Stomach (tissue), 4 donors: ENCODE measurements at regions not wholly inside any gene's neighbourhood (a gene's known extent, or its start where the extent isn't known, plus 50 kb on each side); places are given as distances from the start of the nearest gene placed in this dataset.

Experiments
- EP300 ChIP-seq: sonication (generic); formaldehyde crosslinking; IDR thresholded peaks from one replicate; pipeline ENCODE4 v1.6.1; 2017; ENCODE audit warnings: antibody characterized with exemption
- POLR2A ChIP-seq, 4 donors: fragments of 450-650 bp; IDR thresholded peaks; one replicate each; pipeline ENCODE4 v1.6.1; 2016; ENCODE audit warnings: antibody characterized with exemption in 4 of 4, control low read depth in 2 of 4, mild to moderate bottlenecking in 1 of 4, moderate library complexity in 1 of 4
- TF ChIP-seq, protein P1 (sequence below), 7 experiments: fragments of 450-650 bp in 4 of 7; fragments of 200-600 bp in 3 of 7; sonication (generic) in 3 of 7; IDR thresholded peaks; one replicate each; pipeline ENCODE4 v1.5.1; 2016 to 2019; ENCODE audit warnings: antibody characterized with exemption in 7 of 7, control low read depth in 2 of 7, mild to moderate bottlenecking in 1 of 7

GRCh38 chr1:21362096-21362495 is 71.8 kb upstream of the ECE1 start:
- TF ChIP-seq, protein P1, sequence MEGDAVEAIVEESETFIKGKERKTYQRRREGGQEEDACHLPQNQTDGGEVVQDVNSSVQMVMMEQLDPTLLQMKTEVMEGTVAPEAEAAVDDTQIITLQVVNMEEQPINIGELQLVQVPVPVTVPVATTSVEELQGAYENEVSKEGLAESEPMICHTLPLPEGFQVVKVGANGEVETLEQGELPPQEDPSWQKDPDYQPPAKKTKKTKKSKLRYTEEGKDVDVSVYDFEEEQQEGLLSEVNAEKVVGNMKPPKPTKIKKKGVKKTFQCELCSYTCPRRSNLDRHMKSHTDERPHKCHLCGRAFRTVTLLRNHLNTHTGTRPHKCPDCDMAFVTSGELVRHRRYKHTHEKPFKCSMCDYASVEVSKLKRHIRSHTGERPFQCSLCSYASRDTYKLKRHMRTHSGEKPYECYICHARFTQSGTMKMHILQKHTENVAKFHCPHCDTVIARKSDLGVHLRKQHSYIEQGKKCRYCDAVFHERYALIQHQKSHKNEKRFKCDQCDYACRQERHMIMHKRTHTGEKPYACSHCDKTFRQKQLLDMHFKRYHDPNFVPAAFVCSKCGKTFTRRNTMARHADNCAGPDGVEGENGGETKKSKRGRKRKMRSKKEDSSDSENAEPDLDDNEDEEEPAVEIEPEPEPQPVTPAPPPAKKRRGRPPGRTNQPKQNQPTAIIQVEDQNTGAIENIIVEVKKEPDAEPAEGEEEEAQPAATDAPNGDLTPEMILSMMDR (IDR thresholded peaks at IDR 0.05), result no peak
- TF ChIP-seq EP300 (no peak), POLR2A (IDR thresholded peaks at IDR 0.05) (no peak)
